ENCODE measurements at regions not wholly inside any gene's neighbourhood (a gene's known extent, or its start where the extent isn't known, plus 50 kb on each side); places are given as distances from the start of the nearest gene placed in this dataset.

- Histone ChIP-seq H3K9ac (ENCODE audit: control insufficient read depth, insufficient read depth, low read length) (no peak overlapping the region), H3K36me3 (ENCODE audit: control insufficient read depth in 2 of 2, insufficient read depth in 2 of 2, low read length in 1 of 2) (no peaks in the 10 kb centered on the region), H3K27me3 (replicated peaks in 1 of 2; ENCODE audit: control insufficient read depth in 2 of 2, insufficient read depth in 2 of 2, low read length in 1 of 2) (no peaks in the 10 kb centered on the region; a peak in 1 of 4 replicates), H2AFZ (ENCODE audit: control insufficient read depth, low read depth, low read length) (no peak overlapping the region), H3K4me2 (ENCODE audit: control insufficient read depth, insufficient read depth) (no peak overlapping the region), H3K4me3 (no peak overlapping the region), H4K20me1 (ENCODE audit: control insufficient read depth, insufficient read depth) (no peaks in the 10 kb centered on the region), H3K4me1 (ENCODE audit: control insufficient read depth, insufficient read depth, low read length) (no peaks in the 10 kb centered on the region), H3K9me3 (replicated peaks; ENCODE audit: control insufficient read depth, insufficient read depth, low read length) (no peaks in the 10 kb centered on the region), H3K27ac (ENCODE audit: control insufficient read depth, insufficient read depth) (no peak overlapping the region), H3K79me2 (ENCODE audit: control insufficient read depth, insufficient read depth, low read length) (no peaks in the 10 kb centered on the region)
- BruUV-seq (replicated peaks), result no TSS peak
- DNase-seq (ENCODE audit: low read depth, low spot score), result no peak
- ChIA-PET CTCF (no interaction called here), POLR2A (no interaction called here), RAD21 (ENCODE audit: unreplicated experiment) (no interaction called here), SMC1A (ENCODE audit: uncharacterized antibody, unreplicated experiment) (no interaction called here)
- TF ChIP-seq PBX3 (IDR thresholded peaks at IDR 0.05; ENCODE audit: insufficient replicate concordance, low read depth, low read length) (no peak), SUPT20H (IDR thresholded peaks at IDR 0.05; ENCODE audit: borderline replicate concordance, control insufficient read depth, low read depth, low read length) (no peak), HCFC1 (IDR thresholded peaks at IDR 0.05; ENCODE audit: low read length) (no peak), CEBPB (IDR thresholded peaks at IDR 0.05; ENCODE audit: borderline replicate concordance in 1 of 2, low read depth in 2 of 2, low read length in 2 of 2) (no peak), EED (IDR thresholded peaks at IDR 0.05; ENCODE audit: low read depth) (no peak), NFIC (IDR thresholded peaks at IDR 0.05; ENCODE audit: low read depth, low read length) (no peak), FOXK2 (IDR thresholded peaks at IDR 0.05) (no peak), ZBTB11 (CRISPR knock-in tag; IDR thresholded peaks at IDR 0.05) (no peak), JUNB (IDR thresholded peaks at IDR 0.05) (no peak)
- FAIRE-seq, result no peak
- intact Hi-C loops (cut with micrococcal nuclease; ENCODE audit: unreplicated experiment) (no loop called here), in situ Hi-C loops (cut with MboI) (no loop called here)
- no peak for ATAC-seq
These were observed 175.8 kb downstream of the RPAP3 start for GRCh38 chr12:47530050-47530449.

All from GM12878 (cell line).